ENCODE measurements at regions not wholly inside any gene's neighbourhood (a gene's known extent, or its start where the extent isn't known, plus 50 kb on each side); places are given as distances from the start of the nearest gene placed in this dataset.

- no peak for DNase-seq
Measured at GRCh38 chr10:47195274-47195885, 104.6 kb upstream of the GDF10 start.

GRCh38 chr10:47196691-47197090 lies 103.3 kb upstream of the GDF10 start:
- no peak for DNase-seq

GRCh38 chr10:47198221-47198620 lies 101.8 kb upstream of the GDF10 start:
- DNase-seq: no peak

GRCh38 chr10:47205192-47205591 lies 94.8 kb upstream of the GDF10 start:
- no peak for DNase-seq

GRCh38 chr10:47206449-47207280 lies 93.3 kb upstream of the GDF10 start:
- no peak for DNase-seq

- no peak for DNase-seq
Measured at GRCh38 chr10:47207281-47207615, 92.7 kb upstream of the GDF10 start.

GRCh38 chr10:47207894-47208469 lies 92.0 kb upstream of the GDF10 start:
- DNase-seq: no peak

GRCh38 chr10:47209466-47209865 lies 90.5 kb upstream of the GDF10 start:
- DNase-seq: no peak

GRCh38 chr10:47214520-47214919 lies 85.5 kb upstream of the GDF10 start:
- DNase-seq: no peak

GRCh38 chr10:47217113-47217512 lies 82.9 kb upstream of the GDF10 start:
- no peak for DNase-seq

GRCh38 chr10:47218803-47219202 lies 81.2 kb upstream of the GDF10 start:
- DNase-seq: no peak

GRCh38 chr10:47222461-47222860 lies 77.5 kb upstream of the GDF10 start:
- no peak for DNase-seq

GRCh38 chr10:47223236-47223635 lies 76.8 kb upstream of the GDF10 start:
- DNase-seq: no peak

GRCh38 chr10:47224546-47225218 lies 75.3 kb upstream of the GDF10 start:
- no peak for DNase-seq

GRCh38 chr10:47225219-47225927 lies 74.6 kb upstream of the GDF10 start:
- peak; percentile 44 for DNase-seq

- no peak for DNase-seq
Measured at GRCh38 chr10:47225928-47226645, 73.9 kb upstream of the GDF10 start.

- DNase-seq: no peak
Measured at GRCh38 chr10:47230482-47230881, 69.5 kb upstream of the GDF10 start.

- no peak for DNase-seq
Measured at GRCh38 chr10:47230957-47231356, 69.0 kb upstream of the GDF10 start.

- DNase-seq: no peak
Measured at GRCh38 chr10:47231414-47231813, 68.6 kb upstream of the GDF10 start.

- no peak for DNase-seq
Measured at GRCh38 chr10:47233631-47234030, 66.4 kb upstream of the GDF10 start.

GRCh38 chr10:47235484-47235883 lies 64.5 kb upstream of the GDF10 start:
- no peak for DNase-seq
